ENCODE measurements at regions not wholly inside any gene's neighbourhood (a gene's known extent, or its start where the extent isn't known, plus 50 kb on each side); places are given as distances from the start of the nearest gene placed in this dataset.

DNA sequence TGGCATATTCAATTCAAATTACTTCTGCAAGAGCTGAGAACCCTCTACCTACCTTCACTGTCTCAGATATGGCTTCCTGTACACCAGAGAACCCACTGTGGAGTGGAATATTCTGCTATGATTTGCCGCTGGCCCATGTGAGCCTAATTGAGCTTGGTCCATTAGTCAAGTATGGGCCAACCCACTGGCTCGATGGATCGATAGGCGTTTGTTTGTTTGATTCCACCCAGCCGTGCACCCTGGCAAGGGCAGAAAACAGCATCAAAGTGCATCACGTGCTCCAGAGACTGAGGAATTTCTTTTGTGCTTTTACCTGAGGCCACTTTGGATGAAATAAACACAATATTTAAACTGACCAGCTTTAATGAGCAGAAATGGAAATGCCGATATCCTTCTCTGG is 426.3 kb downstream of the AACS start:
- TF ChIP-seq, protein P1, sequence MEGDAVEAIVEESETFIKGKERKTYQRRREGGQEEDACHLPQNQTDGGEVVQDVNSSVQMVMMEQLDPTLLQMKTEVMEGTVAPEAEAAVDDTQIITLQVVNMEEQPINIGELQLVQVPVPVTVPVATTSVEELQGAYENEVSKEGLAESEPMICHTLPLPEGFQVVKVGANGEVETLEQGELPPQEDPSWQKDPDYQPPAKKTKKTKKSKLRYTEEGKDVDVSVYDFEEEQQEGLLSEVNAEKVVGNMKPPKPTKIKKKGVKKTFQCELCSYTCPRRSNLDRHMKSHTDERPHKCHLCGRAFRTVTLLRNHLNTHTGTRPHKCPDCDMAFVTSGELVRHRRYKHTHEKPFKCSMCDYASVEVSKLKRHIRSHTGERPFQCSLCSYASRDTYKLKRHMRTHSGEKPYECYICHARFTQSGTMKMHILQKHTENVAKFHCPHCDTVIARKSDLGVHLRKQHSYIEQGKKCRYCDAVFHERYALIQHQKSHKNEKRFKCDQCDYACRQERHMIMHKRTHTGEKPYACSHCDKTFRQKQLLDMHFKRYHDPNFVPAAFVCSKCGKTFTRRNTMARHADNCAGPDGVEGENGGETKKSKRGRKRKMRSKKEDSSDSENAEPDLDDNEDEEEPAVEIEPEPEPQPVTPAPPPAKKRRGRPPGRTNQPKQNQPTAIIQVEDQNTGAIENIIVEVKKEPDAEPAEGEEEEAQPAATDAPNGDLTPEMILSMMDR (conservative IDR thresholded peaks at IDR 0.05) = no peak
- TF ChIP-seq ZFX (IDR thresholded peaks at IDR 0.05) = no peak
